ENCODE measurements at regions not wholly inside any gene's neighbourhood (a gene's known extent, or its start where the extent isn't known, plus 50 kb on each side); places are given as distances from the start of the nearest gene placed in this dataset.

DNA sequence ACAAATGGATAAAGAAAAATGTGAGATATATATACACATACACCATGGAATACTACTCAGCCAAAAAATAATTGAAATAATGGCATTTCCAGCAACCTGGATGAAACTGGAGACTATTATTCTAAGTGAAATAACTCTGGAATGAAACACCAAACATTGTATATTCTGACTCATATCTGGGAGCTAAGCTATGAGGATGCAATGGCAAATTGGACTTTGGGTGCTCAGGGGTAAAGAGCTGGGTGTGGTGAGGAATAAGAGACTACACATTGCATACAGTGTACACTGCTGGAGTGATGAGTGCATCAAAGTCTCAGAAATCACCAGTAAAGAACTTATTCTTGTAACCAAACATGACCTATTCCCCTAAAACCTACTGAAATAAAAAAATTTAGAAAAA, 636.0 kb upstream of the LRATD1 start:
- ATAC-seq = no peak
- TF ChIP-seq SMAD3 (CRISPR knock-in tag; IDR thresholded peaks at IDR 0.05; ENCODE audit: borderline replicate concordance) (no peak), ZBTB43 (CRISPR knock-in tag; IDR thresholded peaks at IDR 0.05) (no peak), ZNF317 (CRISPR knock-in tag; IDR thresholded peaks at IDR 0.05; ENCODE audit: borderline replicate concordance, low read depth) (no peak), SMAD4 (CRISPR knock-in tag; IDR thresholded peaks at IDR 0.05) (no peak), SOX15 (CRISPR knock-in tag; IDR thresholded peaks at IDR 0.05) (no peak), ZNF138 (CRISPR knock-in tag; conservative IDR thresholded peaks at IDR 0.05) (no peak), KAT7 (CRISPR knock-in tag; IDR thresholded peaks at IDR 0.05; ENCODE audit: borderline replicate concordance) (no peak), TEAD1 (CRISPR knock-in tag; IDR thresholded peaks at IDR 0.05) (no peak), NFYB (CRISPR knock-in tag; conservative IDR thresholded peaks at IDR 0.05; ENCODE audit: low read depth) (no peak), ATF1 (CRISPR knock-in tag; IDR thresholded peaks at IDR 0.05) (no peak)
- TF ChIP-seq, protein P1, sequence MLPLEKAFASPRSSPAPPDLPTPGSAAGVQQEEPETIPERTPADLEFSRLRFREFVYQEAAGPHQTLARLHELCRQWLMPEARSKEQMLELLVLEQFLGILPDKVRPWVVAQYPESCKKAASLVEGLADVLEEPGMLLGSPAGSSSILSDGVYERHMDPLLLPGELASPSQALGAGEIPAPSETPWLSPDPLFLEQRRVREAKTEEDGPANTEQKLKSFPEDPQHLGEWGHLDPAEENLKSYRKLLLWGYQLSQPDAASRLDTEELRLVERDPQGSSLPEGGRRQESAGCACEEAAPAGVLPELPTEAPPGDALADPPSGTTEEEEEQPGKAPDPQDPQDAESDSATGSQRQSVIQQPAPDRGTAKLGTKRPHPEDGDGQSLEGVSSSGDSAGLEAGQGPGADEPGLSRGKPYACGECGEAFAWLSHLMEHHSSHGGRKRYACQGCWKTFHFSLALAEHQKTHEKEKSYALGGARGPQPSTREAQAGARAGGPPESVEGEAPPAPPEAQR (CRISPR knock-in tag; IDR thresholded peaks at IDR 0.05) = no peak
- Mint-ChIP-seq H3K36me3 (peaks cover 6% of the 10 kb centered on the region; the same call in 1 of the 2 replicates), H3K27me3 (ENCODE audit: low read depth) (no peaks in the 10 kb centered on the region; the same call in 1 of the 2 replicates), H3K4me3 (no peak overlapping the region), H3K9me3 (peaks cover 43% of the 10 kb centered on the region), H3K4me1 (peaks cover 5% of the 10 kb centered on the region), H3K27ac (no peak overlapping the region)
- POLR2A ChIA-PET = no interaction called here
- CTCF ChIA-PET = no interaction called here
- DNase-seq (ENCODE audit: low spot score) = no peak

- TF ChIP-seq, protein P2, sequence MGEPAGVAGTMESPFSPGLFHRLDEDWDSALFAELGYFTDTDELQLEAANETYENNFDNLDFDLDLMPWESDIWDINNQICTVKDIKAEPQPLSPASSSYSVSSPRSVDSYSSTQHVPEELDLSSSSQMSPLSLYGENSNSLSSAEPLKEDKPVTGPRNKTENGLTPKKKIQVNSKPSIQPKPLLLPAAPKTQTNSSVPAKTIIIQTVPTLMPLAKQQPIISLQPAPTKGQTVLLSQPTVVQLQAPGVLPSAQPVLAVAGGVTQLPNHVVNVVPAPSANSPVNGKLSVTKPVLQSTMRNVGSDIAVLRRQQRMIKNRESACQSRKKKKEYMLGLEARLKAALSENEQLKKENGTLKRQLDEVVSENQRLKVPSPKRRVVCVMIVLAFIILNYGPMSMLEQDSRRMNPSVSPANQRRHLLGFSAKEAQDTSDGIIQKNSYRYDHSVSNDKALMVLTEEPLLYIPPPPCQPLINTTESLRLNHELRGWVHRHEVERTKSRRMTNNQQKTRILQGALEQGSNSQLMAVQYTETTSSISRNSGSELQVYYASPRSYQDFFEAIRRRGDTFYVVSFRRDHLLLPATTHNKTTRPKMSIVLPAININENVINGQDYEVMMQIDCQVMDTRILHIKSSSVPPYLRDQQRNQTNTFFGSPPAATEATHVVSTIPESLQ (CRISPR knock-in tag; IDR thresholded peaks at IDR 0.05) = no peak
- TF ChIP-seq ZNF232 (CRISPR knock-in tag; IDR thresholded peaks at IDR 0.05) (no peak), MYBL2 (CRISPR knock-in tag; IDR thresholded peaks at IDR 0.05) (no peak), ATF1 (CRISPR knock-in tag; IDR thresholded peaks at IDR 0.05) (no peak), OVOL2 (CRISPR knock-in tag; IDR thresholded peaks at IDR 0.05; ENCODE audit: borderline replicate concordance) (no peak), CTCF (IDR thresholded peaks at IDR 0.05) (no peak), ATF2 (CRISPR knock-in tag; IDR thresholded peaks at IDR 0.05; ENCODE audit: borderline replicate concordance, low read depth) (no peak)
- no peaks in the 10 kb centered on the region; the same call in 1 of the 2 replicates for H3K27me3 Mint-ChIP-seq (ENCODE audit: low read depth)
- peaks cover 40% of the 10 kb centered on the region for H3K9me3 Mint-ChIP-seq
- peaks cover 6% of the 10 kb centered on the region; the same call in 1 of the 2 replicates for H3K4me1 Mint-ChIP-seq
- ChIA-PET POLR2A (no interaction called here), CTCF (no interaction called here)
- H3K36me3 Mint-ChIP-seq = peaks cover 25% of the 10 kb centered on the region
- ATAC-seq (no peak), DNase-seq (ENCODE audit: low spot score) (no peak)
- no peak overlapping the region for H3K27ac Mint-ChIP-seq
- H3K4me3 Mint-ChIP-seq = no peak overlapping the region
Observed at GRCh38 chr2:14011190-14011589, 621.3 kb upstream of the LRATD1 start.

All from WTC11 (cell line).